HG02885 (cell line): ENCODE measurements at regions not wholly inside any gene's neighbourhood (a gene's known extent, or its start where the extent isn't known, plus 50 kb on each side); places are given as distances from the start of the nearest gene placed in this dataset.
"Not testable (repeated sequence)": the region's sequence is repeated elsewhere in the genome, so short reads cannot be mapped to it uniquely, and the experiment has no call there.

Experiments used
- ATAC-seq: cut with Tn5 transposase; IDR thresholded peaks from one replicate; pipeline ENCODE4 v1.9.1; 2021; ENCODE audit warnings: mild to moderate bottlenecking; ENCODE audit not compliant: unreplicated experiment, poor library complexity

DNA sequence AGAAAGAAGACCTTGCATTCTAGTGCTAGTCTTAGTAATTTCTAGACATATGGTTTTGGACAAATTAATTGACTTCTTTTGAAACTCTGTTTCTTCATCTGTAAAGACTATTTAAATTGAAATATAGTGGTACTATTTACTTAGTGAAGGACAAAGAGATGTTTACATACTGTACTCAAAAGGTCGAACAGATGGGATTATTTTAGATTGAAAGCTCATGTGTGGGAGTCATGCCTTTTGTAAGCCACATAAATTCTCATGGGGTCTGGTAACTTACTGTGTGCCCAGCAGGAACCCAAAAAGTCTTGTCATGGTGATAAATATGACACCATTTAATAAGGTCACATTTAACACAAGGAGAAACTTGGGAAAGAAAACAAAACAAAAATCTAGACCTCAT lies 368.2 kb upstream of the CITED2 start:
- ATAC-seq, result no peak

DNA sequence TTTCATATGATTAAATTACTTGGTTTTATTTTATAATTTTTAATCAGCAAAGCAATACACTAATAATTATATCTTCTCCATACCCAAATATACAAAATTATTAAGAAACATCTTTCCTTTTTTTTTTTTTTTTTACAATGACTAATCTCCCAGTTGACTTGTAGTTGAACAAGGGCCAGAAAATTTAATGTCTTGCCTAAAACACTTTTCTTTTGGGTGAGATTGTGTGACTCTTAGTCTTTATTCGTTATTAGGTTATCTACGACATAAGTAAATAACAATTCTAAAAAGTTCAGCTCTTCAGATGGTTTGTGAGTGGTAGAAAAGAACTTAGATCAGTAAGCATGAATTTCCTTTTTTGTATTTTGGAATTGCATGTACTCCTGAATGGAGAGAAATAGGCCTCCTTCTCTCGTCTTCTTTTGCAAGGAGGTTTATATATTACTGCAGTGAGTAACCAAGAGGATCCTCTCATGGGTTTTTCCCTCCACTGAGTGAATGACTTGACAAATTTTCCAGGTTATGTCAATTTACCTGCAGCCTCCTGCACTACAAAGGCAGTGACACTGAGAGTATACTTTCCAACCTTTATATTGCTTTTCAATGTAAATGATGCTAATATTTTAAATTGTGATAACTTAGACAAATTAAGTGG lies 364.5 kb upstream of the CITED2 start:
- ATAC-seq, result no peak

DNA sequence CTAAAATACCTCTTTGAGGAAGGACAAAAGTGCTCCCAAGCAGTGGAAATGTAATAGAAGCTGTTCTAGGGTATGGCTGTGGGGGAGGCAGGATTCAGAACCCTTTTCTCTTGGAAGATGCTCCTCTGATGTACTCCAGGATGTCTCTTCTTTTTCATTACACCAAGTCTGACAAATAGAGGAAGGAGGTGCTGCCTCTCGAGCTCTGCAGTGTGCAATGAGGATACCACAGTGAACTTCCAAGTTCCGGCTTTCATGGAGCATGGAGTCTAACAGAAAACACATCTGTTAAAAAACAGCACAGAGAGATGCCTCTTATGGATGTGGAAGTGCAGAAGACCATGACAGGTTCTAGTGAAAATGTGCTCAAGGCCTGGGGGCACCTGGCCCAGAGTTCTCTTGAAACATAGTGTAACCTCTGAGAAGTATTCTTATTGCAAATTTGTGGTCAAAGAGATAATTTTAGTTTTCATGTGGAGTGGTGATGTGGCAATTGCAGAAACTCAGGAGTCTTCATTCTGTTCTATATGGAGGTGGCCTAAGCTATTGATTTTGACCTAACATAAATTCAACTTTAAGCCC lies 362.0 kb upstream of the CITED2 start:
- ATAC-seq, result peak; percentile 87

DNA sequence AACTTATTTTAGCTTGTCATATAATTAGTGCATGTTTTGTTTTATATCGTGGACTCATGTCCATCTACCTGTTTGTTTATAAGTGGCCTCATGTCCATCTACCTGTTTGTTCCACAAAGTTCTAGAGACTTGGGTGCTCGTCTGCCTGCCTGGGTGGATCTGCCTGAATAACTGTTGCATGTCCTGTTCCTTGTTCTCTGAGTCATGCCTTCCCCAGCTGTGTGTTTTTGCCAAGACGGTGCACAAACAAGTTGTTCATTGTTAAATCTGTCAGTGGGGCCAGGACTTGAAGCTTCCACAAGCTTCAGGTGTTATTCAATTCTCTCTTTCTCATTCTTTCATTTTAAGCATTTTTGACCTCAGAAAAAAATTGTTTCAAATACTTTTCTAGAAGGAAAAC lies 358.0 kb upstream of the CITED2 start:
- ATAC-seq, result no peak

DNA sequence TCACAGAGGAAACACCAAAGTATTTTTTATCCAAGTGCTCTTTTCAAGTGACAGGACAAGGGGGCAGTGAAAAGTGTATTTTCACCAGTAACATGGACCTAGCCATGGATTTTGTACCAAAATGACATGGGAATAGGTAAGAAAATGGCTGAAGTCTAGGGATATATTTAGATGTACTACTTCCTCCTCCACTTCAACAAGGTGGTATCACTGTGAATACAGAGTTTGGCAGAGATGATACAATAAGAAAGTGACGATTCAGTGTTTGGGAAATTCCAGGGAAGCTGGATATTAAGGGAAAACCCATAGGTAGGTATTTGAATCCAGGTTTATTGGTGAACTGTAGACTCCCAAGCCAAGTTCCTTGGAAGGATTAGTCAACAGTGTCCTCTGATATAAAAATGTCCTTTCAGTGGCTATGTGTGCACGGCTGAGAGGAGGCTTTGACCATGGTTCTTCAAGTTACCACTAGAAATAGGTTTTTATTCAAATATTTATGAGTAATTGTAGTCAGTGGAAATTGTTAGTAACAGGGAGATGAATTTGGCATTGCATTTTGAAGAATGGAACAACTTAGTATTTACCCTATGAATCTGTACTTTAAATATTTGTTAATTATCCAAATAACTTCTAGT lies 356.0 kb upstream of the CITED2 start:
- peak; percentile 65 for ATAC-seq

DNA sequence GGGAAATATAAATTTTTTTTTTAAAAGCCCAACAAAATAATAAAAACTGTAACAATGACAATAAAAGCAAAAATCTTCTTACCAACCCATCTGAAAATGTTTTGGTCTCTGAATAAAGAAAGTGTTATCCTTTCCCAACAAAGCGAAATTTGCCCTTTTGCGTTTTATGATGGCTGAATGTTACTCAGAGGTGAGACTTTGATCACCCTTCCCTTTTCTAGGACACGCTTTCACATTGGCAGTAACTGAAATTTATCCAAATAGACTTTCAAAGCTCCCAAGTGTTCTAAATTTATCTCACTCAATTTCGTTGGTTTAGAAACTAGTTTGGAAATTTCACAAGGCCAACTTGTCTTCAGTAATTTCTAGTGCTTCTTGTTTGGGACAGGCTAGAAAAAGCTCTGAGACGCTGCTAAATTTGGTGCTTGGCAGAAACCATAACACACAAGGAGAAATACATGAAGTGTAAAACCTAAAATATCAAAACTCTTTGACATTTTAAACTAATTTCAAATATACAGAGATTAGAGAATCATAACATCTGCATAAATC lies 354.5 kb upstream of the CITED2 start:
- no peak for ATAC-seq

DNA sequence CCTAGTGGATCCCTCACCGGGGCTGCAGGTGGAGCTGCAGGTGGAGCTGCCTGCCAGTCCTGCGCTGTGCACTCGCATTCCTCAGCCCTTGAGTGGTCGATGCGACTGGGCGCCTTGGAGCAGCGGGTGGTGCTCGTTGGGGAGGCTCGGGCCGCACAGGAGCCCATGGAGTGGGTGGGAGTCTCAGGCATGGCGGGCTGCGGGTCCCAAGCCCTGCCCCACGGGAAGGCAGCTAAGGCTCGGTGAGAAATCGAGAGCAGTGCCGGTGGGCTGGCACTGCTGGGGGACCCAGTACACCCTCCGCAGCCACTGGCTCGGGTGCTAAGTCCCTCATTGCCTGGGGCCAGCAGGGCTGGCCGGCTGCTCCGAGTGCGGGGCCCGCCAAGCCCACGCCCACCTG lies 351.8 kb upstream of the CITED2 start:
- ATAC-seq, result not testable (repeated sequence)

DNA sequence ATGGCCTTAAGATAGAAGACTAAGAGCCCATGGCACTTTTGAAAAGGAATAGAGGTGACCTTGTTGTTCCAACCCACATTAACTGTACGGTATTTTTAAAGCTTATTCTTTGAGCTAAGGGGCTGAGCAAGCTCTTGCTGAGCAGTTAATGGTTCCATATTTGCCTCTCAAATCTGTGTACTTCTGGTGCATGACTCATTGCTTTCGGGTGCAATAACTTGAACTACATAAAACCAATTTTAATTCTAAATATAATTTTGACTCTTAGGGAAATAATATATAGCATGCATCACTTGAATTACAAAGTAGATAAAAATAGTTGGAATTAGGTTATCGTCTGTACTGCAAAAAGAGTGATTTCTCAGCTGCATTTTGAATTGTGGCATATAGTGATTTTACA lies 348.1 kb upstream of the CITED2 start:
- ATAC-seq, result no peak

DNA sequence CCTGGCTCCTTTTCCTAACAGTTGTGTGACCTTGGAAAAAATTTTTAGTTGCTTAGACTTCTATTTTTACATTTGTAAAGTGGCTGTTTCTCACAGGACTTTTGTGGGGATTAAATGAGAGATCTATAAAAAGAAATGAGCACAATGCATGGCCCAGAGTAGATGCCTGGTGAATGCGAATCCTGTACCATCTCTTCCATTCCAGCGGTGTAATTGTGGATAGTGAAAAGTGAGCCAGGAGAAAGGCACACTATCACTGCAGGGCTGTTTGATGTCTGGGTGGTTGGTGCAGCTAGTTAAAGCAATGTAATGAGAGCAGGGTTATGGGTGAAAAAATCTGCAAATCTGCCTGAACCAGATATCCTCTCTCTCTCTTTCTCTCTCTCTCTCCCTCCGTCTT lies 347.5 kb upstream of the CITED2 start:
- ATAC-seq, result no peak

DNA sequence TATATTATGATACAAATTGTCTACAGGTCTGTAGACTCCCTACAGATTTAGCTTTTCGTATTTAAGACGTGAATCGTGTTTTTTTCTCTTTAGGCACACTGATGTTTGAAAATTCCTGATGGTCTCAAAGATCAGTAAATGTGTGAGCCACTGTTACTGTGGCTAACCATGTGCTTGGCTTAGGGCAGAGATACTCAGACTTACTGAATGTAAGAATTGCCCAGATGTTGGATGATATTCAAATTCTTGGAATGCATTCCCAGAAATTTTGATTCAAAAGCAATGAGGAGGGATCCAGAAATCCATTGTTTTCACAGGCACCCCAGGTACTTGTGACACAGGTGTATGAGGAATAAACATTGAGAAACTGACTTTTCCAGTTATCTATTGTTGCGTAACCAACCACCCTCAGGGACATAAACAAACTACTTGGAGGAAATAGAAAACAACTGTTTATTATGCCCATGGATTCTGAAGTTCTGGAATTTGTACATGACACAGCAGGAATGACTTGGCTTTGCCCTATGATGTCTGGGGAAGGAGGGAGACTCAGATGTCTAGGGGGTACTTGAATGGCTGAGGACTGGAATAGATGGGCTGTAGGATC lies 339.6 kb upstream of the CITED2 start:
- ATAC-seq, result no peak

DNA sequence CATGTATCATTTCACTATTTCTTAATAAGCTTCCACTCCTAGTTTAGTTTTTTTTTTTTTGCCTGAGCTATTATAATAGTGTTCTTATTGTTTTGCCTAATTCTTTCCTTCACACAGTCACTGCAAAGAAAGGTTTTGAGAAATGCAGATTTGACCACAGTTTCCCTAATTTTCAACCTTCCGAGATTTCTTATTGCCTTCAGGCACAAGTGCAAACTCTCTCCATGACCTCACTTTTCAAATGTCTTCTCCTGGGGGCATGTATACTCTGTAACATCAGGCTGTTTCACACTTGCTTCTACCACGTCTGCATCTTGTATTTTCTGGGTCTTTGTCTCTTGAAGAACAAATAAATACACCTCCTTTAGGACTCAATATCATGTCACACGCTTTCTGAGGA lies 339.0 kb upstream of the CITED2 start:
- no peak for ATAC-seq

DNA sequence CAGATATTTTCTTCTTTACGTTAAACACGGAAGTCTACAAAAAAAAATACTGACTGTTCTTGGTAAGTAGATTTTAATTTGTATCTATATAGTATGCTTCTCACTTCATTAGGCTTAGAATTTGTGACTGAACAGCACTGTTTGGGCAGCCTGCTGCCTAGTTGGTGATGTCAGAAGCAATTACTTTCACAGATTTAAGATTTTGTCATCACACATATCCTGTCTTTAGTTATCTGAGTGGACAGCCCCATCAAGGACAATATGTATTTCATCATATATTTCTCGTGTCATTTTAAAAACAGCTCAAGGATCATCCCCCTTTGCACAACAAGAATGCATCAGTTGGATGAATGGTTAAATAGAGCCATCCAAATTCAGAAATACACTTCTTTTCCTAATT lies 338.4 kb upstream of the CITED2 start:
- ATAC-seq, result no peak

DNA sequence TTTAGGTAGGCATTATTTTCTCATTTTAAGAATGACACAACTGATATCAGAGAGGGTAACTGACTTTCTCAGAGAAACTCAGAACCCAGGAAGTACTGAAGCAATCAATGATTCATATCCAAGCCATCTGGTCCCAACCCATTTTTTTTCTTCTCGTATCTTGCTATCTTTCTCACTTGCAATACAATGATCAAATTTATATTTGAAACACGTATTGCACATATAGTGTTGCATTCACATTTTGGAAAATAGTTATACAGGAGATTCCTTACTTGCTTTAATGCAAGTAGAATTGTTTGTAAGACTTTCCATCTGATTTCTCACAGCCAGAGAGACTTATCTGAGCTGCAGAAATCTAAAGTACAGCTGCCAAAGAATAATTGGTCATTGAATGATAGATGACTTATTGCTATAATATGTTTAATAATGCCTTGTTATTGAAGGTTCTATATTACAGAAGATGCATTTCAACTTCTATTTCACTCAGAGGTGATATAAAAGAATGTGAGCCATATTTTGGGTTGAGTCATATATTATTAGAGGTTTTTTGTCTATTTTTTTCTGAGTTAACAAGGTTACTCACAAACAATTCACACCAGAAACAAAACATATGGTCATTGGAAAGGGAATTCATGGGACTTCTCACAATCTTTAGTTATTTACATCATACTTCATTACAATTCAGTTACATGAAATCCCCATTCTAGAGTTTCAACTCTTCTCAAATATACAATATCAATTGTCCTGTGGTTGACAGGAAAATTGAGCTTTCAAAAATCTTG lies 337.5 kb upstream of the CITED2 start:
- ATAC-seq, result no peak

DNA sequence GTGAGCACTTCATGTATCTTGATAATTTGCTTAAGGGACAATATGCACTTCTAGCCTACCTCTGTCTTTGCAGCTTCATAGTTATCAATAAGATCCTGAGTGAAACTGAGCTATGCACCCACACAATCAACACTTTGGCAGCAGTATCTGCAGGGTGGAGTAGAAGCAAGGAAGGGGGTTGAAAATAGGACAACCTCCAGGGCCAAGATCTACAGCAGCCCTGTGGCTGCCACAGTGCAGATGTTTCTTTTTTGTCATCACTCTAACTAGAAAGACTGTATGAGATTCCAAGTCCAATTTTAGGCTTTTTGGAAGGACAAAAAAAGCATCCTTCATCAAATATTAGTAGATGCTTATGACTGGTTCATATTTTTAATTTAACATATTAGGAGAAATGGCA lies 336.1 kb upstream of the CITED2 start:
- ATAC-seq, result no peak

DNA sequence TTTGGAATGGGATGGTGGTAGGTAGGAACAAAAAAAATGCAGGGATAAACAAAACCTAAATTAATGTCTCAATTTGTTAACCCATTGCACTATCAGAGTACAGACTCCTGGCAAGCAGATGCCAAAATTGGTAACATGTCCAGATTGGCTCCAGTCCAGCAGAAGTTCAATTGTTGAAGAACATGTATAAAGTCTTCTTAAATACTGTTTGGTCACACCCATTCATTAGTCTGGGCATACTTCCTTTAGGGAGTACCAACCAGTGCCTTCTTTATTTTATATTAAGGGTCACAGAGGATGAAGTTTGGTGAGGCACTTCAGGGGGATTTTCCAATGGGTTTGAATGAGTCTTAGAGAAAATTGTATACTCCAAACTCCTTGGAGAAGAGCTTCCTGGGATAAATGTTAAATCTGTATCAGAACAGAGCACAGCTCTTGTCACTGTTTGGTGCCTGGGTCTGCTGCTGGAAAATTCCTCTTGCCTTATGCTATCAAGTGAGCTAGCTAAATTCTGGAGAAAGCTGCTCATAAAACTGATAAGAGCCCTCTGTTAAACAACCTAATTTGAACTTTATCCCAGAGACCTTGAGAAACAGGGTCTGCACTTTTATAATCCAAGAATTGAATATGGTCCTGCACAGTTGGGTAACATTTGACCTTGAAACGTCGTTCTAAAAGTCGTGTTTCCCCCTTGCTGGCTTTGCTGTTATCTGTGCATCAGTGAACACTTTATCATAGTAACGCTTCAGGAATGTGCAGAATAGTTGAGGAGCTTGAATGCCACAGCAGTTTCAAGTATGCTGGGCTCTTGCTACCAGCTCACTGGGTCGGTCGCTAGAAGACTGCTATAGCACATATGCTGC lies 334.1 kb upstream of the CITED2 start:
- no peak for ATAC-seq

DNA sequence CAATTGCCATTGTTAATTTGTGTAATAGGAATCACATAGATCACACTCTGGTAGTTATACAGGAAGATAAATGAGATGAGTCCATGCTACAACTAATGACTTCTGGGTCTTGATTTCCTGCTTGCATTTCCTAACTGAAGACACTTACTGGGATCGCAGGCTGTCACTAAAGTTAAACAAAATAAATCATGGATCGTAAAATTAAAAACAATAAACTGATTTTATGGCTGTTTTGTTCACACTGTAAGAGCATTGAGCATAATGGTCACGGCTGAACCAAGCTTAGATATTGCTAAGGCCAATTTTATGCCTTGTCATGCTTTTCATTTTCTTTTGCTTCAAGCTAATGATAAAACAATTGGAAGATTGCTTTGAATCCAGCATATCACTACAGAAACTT lies 332.5 kb upstream of the CITED2 start:
- ATAC-seq, result no peak

DNA sequence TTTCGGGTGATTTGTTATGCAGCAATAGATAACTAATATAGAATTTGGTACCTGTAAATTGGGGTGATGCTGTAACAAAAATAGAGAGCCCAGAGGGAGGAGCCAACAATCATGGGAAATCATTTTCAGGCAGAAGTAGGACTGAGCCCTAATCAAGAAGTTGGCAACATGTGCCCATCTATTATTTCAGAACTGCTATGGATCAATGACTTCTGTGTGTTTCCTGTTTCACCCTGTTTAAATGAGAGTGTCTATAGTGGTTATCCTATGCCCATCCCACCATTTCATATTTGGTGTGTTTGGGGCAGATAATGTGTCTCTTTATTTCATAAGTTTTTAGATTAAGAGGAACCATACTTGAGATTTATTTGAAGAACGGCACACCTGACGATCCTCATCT lies 330.8 kb upstream of the CITED2 start:
- ATAC-seq, result no peak

DNA sequence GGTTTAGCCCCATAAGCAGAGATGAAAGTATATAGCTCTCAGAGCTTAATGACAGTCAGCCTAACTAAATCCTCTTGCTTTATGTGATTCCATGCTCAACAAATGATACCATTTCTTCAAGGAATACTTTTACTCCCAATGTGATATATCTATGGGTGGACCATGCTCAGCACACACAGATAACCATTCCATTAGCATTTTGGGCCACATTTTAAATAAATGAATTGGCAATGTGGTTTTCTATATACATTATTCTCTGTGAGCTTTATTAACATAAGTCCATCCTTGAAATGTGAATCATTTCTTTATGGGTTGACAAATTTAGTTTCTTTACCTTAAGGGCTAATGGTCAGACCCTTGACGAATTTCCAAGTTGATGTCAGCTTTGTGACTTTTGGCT lies 329.3 kb upstream of the CITED2 start:
- no peak for ATAC-seq

DNA sequence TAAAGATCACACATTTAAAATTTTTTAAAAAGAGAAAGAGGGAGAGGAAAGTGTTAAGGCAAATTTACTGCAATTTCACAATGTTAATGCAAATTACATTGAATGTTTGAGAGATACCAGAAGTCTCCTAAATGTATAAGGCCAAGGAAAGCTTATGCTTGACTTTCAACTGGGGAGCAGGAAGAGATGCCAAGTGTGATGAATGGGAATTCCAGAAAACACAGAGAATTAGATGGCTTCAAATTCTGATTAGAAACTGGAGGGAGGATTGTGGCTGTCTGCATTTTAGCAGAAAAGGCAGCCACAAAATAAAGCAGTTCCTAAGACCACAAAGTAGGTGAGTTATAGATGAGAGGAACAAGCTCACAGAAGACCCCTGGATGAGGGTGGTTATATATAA lies 328.3 kb upstream of the CITED2 start:
- ATAC-seq, result no peak

DNA sequence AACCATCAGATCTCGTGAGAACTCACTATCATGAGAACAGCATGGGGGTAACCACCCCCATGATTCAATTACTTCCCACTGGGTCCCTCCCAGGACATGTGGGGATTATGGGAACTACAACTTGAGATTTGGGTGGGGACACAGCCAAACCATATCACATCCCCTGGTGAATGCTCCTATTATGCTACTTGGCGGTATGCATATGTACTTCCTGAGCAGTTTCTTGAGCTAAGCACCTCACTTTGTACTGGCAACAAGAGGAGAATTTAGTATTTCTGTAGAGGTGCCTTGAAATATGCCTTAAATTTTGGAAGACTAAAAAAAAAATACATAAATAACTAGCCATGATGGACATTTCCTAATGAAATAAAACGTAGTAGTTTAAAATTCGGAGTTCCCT lies 327.2 kb upstream of the CITED2 start:
- no peak for ATAC-seq
